ENCODE measurements at regions not wholly inside any gene's neighbourhood (a gene's known extent, or its start where the extent isn't known, plus 50 kb on each side); places are given as distances from the start of the nearest gene placed in this dataset.

GRCh38 chr6:169866140-169866534 lies 114.7 kb downstream of the ERMARD start:
- H3K27me3 ChIP-seq (ENCODE audit: control insufficient read depth, insufficient read depth, low read length): no peaks in the 10 kb centered on the region
- no peaks in the 10 kb centered on the region for H3K36me3 ChIP-seq (ENCODE audit: control insufficient read depth, insufficient read depth, low read length)
- no peak overlapping the region for H3K27ac ChIP-seq (ENCODE audit: low read length)
- no peak for DNase-seq (ENCODE audit: low read depth, low spot score)
- H3K4me1 ChIP-seq (ENCODE audit: control insufficient read depth, insufficient read depth, low read length): no peaks in the 10 kb centered on the region
- H3K9me3 ChIP-seq (ENCODE audit: control insufficient read depth, insufficient read depth, low read length): no peaks in the 10 kb centered on the region
- WGBS (ENCODE audit: insufficient coverage, insufficient read length): no CpG with 5 or more reads among the region's 10 CpGs
- no peak overlapping the region for H3K4me3 ChIP-seq (ENCODE audit: low read length)

- DNase-seq (ENCODE audit: low read depth, low spot score): no peak
- Histone ChIP-seq H3K27ac (ENCODE audit: low read length) (no peak overlapping the region), H3K27me3 (ENCODE audit: control insufficient read depth, insufficient read depth, low read length) (no peaks in the 10 kb centered on the region), H3K4me3 (ENCODE audit: low read length) (no peak overlapping the region), H3K36me3 (ENCODE audit: control insufficient read depth, insufficient read depth, low read length) (no peaks in the 10 kb centered on the region), H3K4me1 (ENCODE audit: control insufficient read depth, insufficient read depth, low read length) (no peaks in the 10 kb centered on the region), H3K9me3 (ENCODE audit: control insufficient read depth, insufficient read depth, low read length) (no peaks in the 10 kb centered on the region)
- WGBS (ENCODE audit: insufficient coverage, insufficient read length): no CpG with 5 or more reads among the region's 13 CpGs
Measured at GRCh38 chr6:169865346-169866139, 114.1 kb downstream of the ERMARD start.

GRCh38 chr6:169864148-169865020 lies 113.0 kb downstream of the ERMARD start:
- Histone ChIP-seq H3K4me1 (ENCODE audit: control insufficient read depth, insufficient read depth, low read length) (no peaks in the 10 kb centered on the region), H3K4me3 (ENCODE audit: low read length) (no peak overlapping the region), H3K36me3 (ENCODE audit: control insufficient read depth, insufficient read depth, low read length) (no peaks in the 10 kb centered on the region), H3K27me3 (ENCODE audit: control insufficient read depth, insufficient read depth, low read length) (no peaks in the 10 kb centered on the region), H3K9me3 (ENCODE audit: control insufficient read depth, insufficient read depth, low read length) (no peaks in the 10 kb centered on the region), H3K27ac (ENCODE audit: low read length) (no peak overlapping the region)
- no CpG with 5 or more reads among the region's 23 CpGs for WGBS (ENCODE audit: insufficient coverage, insufficient read length)
- DNase-seq (ENCODE audit: low read depth, low spot score): no peak

- DNase-seq (ENCODE audit: low read depth, low spot score): no peak
- Histone ChIP-seq H3K36me3 (ENCODE audit: control insufficient read depth, insufficient read depth, low read length) (no peaks in the 10 kb centered on the region), H3K9me3 (ENCODE audit: control insufficient read depth, insufficient read depth, low read length) (no peaks in the 10 kb centered on the region), H3K27ac (ENCODE audit: low read length) (no peak overlapping the region), H3K4me3 (ENCODE audit: low read length) (no peak overlapping the region), H3K4me1 (ENCODE audit: control insufficient read depth, insufficient read depth, low read length) (no peaks in the 10 kb centered on the region), H3K27me3 (ENCODE audit: control insufficient read depth, insufficient read depth, low read length) (no peaks in the 10 kb centered on the region)
- no CpG with 5 or more reads among the region's 3 CpGs for WGBS (ENCODE audit: insufficient coverage, insufficient read length)
Measured at GRCh38 chr6:169863710-169864109, 112.3 kb downstream of the ERMARD start.

GRCh38 chr6:169862892-169863525 lies 111.6 kb downstream of the ERMARD start:
- no peak for DNase-seq (ENCODE audit: low read depth, low spot score)

GRCh38 chr6:169862043-169862891 lies 110.8 kb downstream of the ERMARD start:
- DNase-seq (ENCODE audit: low read depth, low spot score): no peak
- Histone ChIP-seq H3K36me3 (ENCODE audit: control insufficient read depth, insufficient read depth, low read length) (no peaks in the 10 kb centered on the region), H3K9me3 (ENCODE audit: control insufficient read depth, insufficient read depth, low read length) (no peaks in the 10 kb centered on the region), H3K4me3 (ENCODE audit: low read length) (no peak overlapping the region), H3K4me1 (ENCODE audit: control insufficient read depth, insufficient read depth, low read length) (no peaks in the 10 kb centered on the region), H3K27ac (ENCODE audit: low read length) (no peak overlapping the region), H3K27me3 (ENCODE audit: control insufficient read depth, insufficient read depth, low read length) (no peaks in the 10 kb centered on the region)
- no CpG with 5 or more reads among the region's 17 CpGs for WGBS (ENCODE audit: insufficient coverage, insufficient read length)

More at GRCh38 chr6:169862892-169863525, 111.6 kb downstream of the ERMARD start:
- Histone ChIP-seq H3K27ac (ENCODE audit: low read length) (no peak overlapping the region), H3K36me3 (ENCODE audit: control insufficient read depth, insufficient read depth, low read length) (no peaks in the 10 kb centered on the region), H3K4me1 (ENCODE audit: control insufficient read depth, insufficient read depth, low read length) (no peaks in the 10 kb centered on the region), H3K27me3 (ENCODE audit: control insufficient read depth, insufficient read depth, low read length) (no peaks in the 10 kb centered on the region), H3K9me3 (ENCODE audit: control insufficient read depth, insufficient read depth, low read length) (no peaks in the 10 kb centered on the region), H3K4me3 (ENCODE audit: low read length) (no peak overlapping the region)
- WGBS (ENCODE audit: insufficient coverage, insufficient read length): no CpG with 5 or more reads among the region's 20 CpGs

- H3K27ac ChIP-seq (ENCODE audit: low read length): no peak overlapping the region
- H3K4me1 ChIP-seq (ENCODE audit: control insufficient read depth, insufficient read depth, low read length): no peaks in the 10 kb centered on the region
- H3K4me3 ChIP-seq (ENCODE audit: low read length): no peak overlapping the region
- no CpG with 5 or more reads among the region's 17 CpGs for WGBS (ENCODE audit: insufficient coverage, insufficient read length)
- DNase-seq (ENCODE audit: low read depth, low spot score): no peak
- H3K36me3 ChIP-seq (ENCODE audit: control insufficient read depth, insufficient read depth, low read length): no peaks in the 10 kb centered on the region
- H3K9me3 ChIP-seq (ENCODE audit: control insufficient read depth, insufficient read depth, low read length): no peaks in the 10 kb centered on the region
- H3K27me3 ChIP-seq (ENCODE audit: control insufficient read depth, insufficient read depth, low read length): no peaks in the 10 kb centered on the region
Measured at GRCh38 chr6:169861431-169862042, 110.1 kb downstream of the ERMARD start.

GRCh38 chr6:169859978-169860703 lies 108.7 kb downstream of the ERMARD start:
- Histone ChIP-seq H3K27me3 (ENCODE audit: control insufficient read depth, insufficient read depth, low read length) (no peaks in the 10 kb centered on the region), H3K36me3 (ENCODE audit: control insufficient read depth, insufficient read depth, low read length) (no peaks in the 10 kb centered on the region), H3K4me1 (ENCODE audit: control insufficient read depth, insufficient read depth, low read length) (no peaks in the 10 kb centered on the region), H3K9me3 (ENCODE audit: control insufficient read depth, insufficient read depth, low read length) (no peaks in the 10 kb centered on the region), H3K4me3 (ENCODE audit: low read length) (no peak overlapping the region), H3K27ac (ENCODE audit: low read length) (no peak overlapping the region)
- WGBS (ENCODE audit: insufficient coverage, insufficient read length): no CpG with 5 or more reads among the region's 18 CpGs
- no peak for DNase-seq (ENCODE audit: low read depth, low spot score)

GRCh38 chr6:169859401-169859977 lies 108.1 kb downstream of the ERMARD start:
- no peaks in the 10 kb centered on the region for H3K27me3 ChIP-seq (ENCODE audit: control insufficient read depth, insufficient read depth, low read length)
- WGBS (ENCODE audit: insufficient coverage, insufficient read length): no CpG with 5 or more reads among the region's 7 CpGs
- H3K27ac ChIP-seq (ENCODE audit: low read length): no peak overlapping the region
- no peak overlapping the region for H3K4me3 ChIP-seq (ENCODE audit: low read length)
- H3K4me1 ChIP-seq (ENCODE audit: control insufficient read depth, insufficient read depth, low read length): no peaks in the 10 kb centered on the region
- no peaks in the 10 kb centered on the region for H3K36me3 ChIP-seq (ENCODE audit: control insufficient read depth, insufficient read depth, low read length)
- H3K9me3 ChIP-seq (ENCODE audit: control insufficient read depth, insufficient read depth, low read length): no peaks in the 10 kb centered on the region
- DNase-seq (ENCODE audit: low read depth, low spot score): no peak
